T-cell (primary cell): ENCODE measurements at regions not wholly inside any gene's neighbourhood (a gene's known extent, or its start where the extent isn't known, plus 50 kb on each side); places are given as distances from the start of the nearest gene placed in this dataset.

Experiments
- ATAC-seq, 4 experiments: fragments of 200-7000 bp in 3 of 4; fragments of 150-1000 bp in 1 of 4; cut with Tn5 transposase; replicated peaks in 1 of 4; 1 replicate in 3 of 4; 2 replicates in 1 of 4; pipeline ENCODE4 v1.10.0; 2021; ENCODE audit warnings: moderate library complexity in 3 of 4, mild to moderate bottlenecking in 2 of 4, moderate number of reproducible peaks in 1 of 4
- CTCF ChIA-PET, 2 donors: fragments of 300-600 bp; sonication (Branson Sonifier 250); formaldehyde crosslinking; loops; one replicate each; lab custom pipeline; 2022; ENCODE audit warnings: antibody characterized with exemption in 2 of 2; lab: Charles Lee
- POLR2A ChIA-PET, 2 donors: fragments of 300-600 bp; sonication (Branson Sonifier 250); formaldehyde crosslinking; loops; one replicate each; lab custom pipeline; 2022; ENCODE audit warnings: antibody characterized with exemption in 2 of 2; lab: Charles Lee
- DNase-seq, 35 experiments: peaks; one replicate each; pipeline versions ENCODE4 v3.0.0 to v3.0.0-alpha.2; 2013 to 2023
- H3K27ac ChIP-seq: one replicate; pipeline ENCODE4 v1.5.1; 2013; ENCODE audit warnings: low read length
- H3K27me3 ChIP-seq, 2 experiments: replicated peaks in 1 of 2; 1 replicate in 1 of 2; 2 replicates in 1 of 2; pipeline versions ENCODE4 v1.6.1 to v1.7.0; 2013; ENCODE audit warnings: low read length in 1 of 2, mixed read lengths in 1 of 2; ENCODE audit not compliant: control insufficient read depth in 2 of 2, insufficient read depth in 2 of 2; ENCODE audit errors: extremely low read depth in 1 of 2
- H3K36me3 ChIP-seq, 2 donors: 1 replicate in 1 of 2; 2 replicates in 1 of 2; pipeline versions ENCODE4 v1.6.1 to v1.7.0; 2013; ENCODE audit warnings: low read length in 1 of 2; ENCODE audit not compliant: control insufficient read depth in 2 of 2, insufficient read depth in 1 of 2; ENCODE audit errors: extremely low read depth in 1 of 2
- H3K4me1 ChIP-seq, 2 experiments: 1 replicate in 1 of 2; 2 replicates in 1 of 2; pipeline versions ENCODE4 v1.6.1 to v1.7.0; 2013; ENCODE audit warnings: low read length in 2 of 2, mixed read lengths in 1 of 2; ENCODE audit not compliant: insufficient read depth in 2 of 2, control insufficient read depth in 1 of 2; ENCODE audit errors: extremely low read depth in 1 of 2
- H3K4me3 ChIP-seq, 2 donors: 1 replicate in 1 of 2; 2 replicates in 1 of 2; pipeline versions ENCODE4 v1.5.1 to v1.7.0; 2013; ENCODE audit warnings: mild to moderate bottlenecking in 2 of 2, low read length in 1 of 2, moderate library complexity in 1 of 2; ENCODE audit not compliant: control insufficient read depth in 1 of 2; ENCODE audit errors: extremely low read depth in 1 of 2
- H3K9me3 ChIP-seq: 2 replicates; pipeline ENCODE4 v1.7.0; 2013
- H3K27ac Mint-ChIP-seq, 2 donors: one replicate each; pipeline ENCODE4 v1.8.0; 2020 to 2021; ENCODE audit warnings: mild to moderate bottlenecking in 2 of 2, mixed read lengths in 2 of 2
- H3K27me3 Mint-ChIP-seq, 2 donors: one replicate each; pipeline ENCODE4 v1.8.0; 2021 to 2022; ENCODE audit warnings: mixed read lengths in 2 of 2
- H3K36me3 Mint-ChIP-seq: one replicate; pipeline ENCODE4 v1.8.0; 2021; ENCODE audit warnings: mixed read lengths
- H3K4me1 Mint-ChIP-seq, 3 donors: one replicate each; pipeline ENCODE4 v1.8.0; 2020 to 2022; ENCODE audit warnings: mixed read lengths in 3 of 3, mild to moderate bottlenecking in 1 of 3
- H3K4me3 Mint-ChIP-seq, 3 donors: one replicate each; pipeline ENCODE4 v1.8.0; 2020 to 2022; ENCODE audit warnings: mild to moderate bottlenecking in 3 of 3, mixed read lengths in 3 of 3, moderate library complexity in 3 of 3
- H3K9me3 Mint-ChIP-seq, 3 donors: one replicate each; pipeline ENCODE4 v1.8.0; 2020 to 2022; ENCODE audit warnings: mixed read lengths in 3 of 3
- WGBS: methylation state at CpG from one replicate; pipeline ENCODE4 v1.1.5; 2013; ENCODE audit warnings: missing lambda C conversion rate; ENCODE audit not compliant: insufficient coverage; 5-methylcytosine and 5-hydroxymethylcytosine counted together

GRCh38 chrX:36856849-36857248 is 151.3 kb upstream of the FAM47C start:
- no CpG with 5 or more reads among the region's 3 CpGs for WGBS
- peaks cover 1 to 8% of the 10 kb centered on the region in 2 donors for H3K27me3 Mint-ChIP-seq
- Histone ChIP-seq H3K4me1 (no peaks in the 10 kb centered on the region), H3K9me3 (no peaks in the 10 kb centered on the region), H3K36me3 (no peaks in the 10 kb centered on the region), H3K27ac (no peak overlapping the region), H3K4me3 (no peak overlapping the region), H3K27me3 (no peaks in the 10 kb centered on the region)
- no peaks in the 10 kb centered on the region for H3K36me3 Mint-ChIP-seq
- DNase-seq (no peak), ATAC-seq (no peak)
- H3K4me3 Mint-ChIP-seq, result no peak overlapping the region
- no peak overlapping the region for H3K27ac Mint-ChIP-seq
- no peaks in the 10 kb centered on the region for H3K4me1 Mint-ChIP-seq
- ChIA-PET POLR2A (no interaction called here), CTCF (no interaction called here)
- H3K9me3 Mint-ChIP-seq, result no peaks in the 10 kb centered on the region

- H3K27ac Mint-ChIP-seq, result no peak overlapping the region
- no peak overlapping the region for H3K4me3 Mint-ChIP-seq
- DNase-seq (no peak), ATAC-seq (no peak)
- ChIA-PET CTCF (no interaction called here), POLR2A (no interaction called here)
- H3K27me3 Mint-ChIP-seq, result peaks cover 1 to 15% of the 10 kb centered on the region in 2 donors
- Histone ChIP-seq H3K4me3 (no peak overlapping the region), H3K4me1 (no peaks in the 10 kb centered on the region), H3K9me3 (no peaks in the 10 kb centered on the region), H3K27ac (no peak overlapping the region), H3K36me3 (no peaks in the 10 kb centered on the region), H3K27me3 (no peaks in the 10 kb centered on the region)
- H3K9me3 Mint-ChIP-seq, result no peaks in the 10 kb centered on the region
- no CpG with 5 or more reads among the region's 7 CpGs for WGBS
- H3K4me1 Mint-ChIP-seq, result no peaks in the 10 kb centered on the region
- H3K36me3 Mint-ChIP-seq, result no peaks in the 10 kb centered on the region
These were observed 148.9 kb upstream of the FAM47C start for GRCh38 chrX:36859231-36859630.

GRCh38 chrX:36861601-36862000 is 146.6 kb upstream of the FAM47C start:
- Mint-ChIP-seq H3K27ac (no peak overlapping the region), H3K27me3 (peaks cover 0 to 16% of the 10 kb centered on the region in 2 donors), H3K9me3 (no peaks in the 10 kb centered on the region), H3K36me3 (no peaks in the 10 kb centered on the region), H3K4me1 (no peaks in the 10 kb centered on the region), H3K4me3 (no peak overlapping the region)
- CTCF ChIA-PET, result no interaction called here
- Histone ChIP-seq H3K27me3 (no peaks in the 10 kb centered on the region), H3K27ac (no peak overlapping the region), H3K9me3 (no peaks in the 10 kb centered on the region), H3K4me3 (no peak overlapping the region), H3K36me3 (no peaks in the 10 kb centered on the region), H3K4me1 (no peaks in the 10 kb centered on the region)
- ATAC-seq (no peak), DNase-seq (no peak)
- POLR2A ChIA-PET, result no interaction called here

- no peak overlapping the region for H3K4me3 ChIP-seq
- ATAC-seq, result no peak
- no peaks in the 10 kb centered on the region for H3K27me3 ChIP-seq
- POLR2A ChIA-PET, result no interaction called here
- H3K36me3 ChIP-seq, result no peaks in the 10 kb centered on the region
- H3K27me3 Mint-ChIP-seq, result peaks cover 5 to 24% of the 10 kb centered on the region in 2 donors
- no peaks in the 10 kb centered on the region for H3K9me3 ChIP-seq
- H3K27ac ChIP-seq, result no peak overlapping the region
- no CpG with 5 or more reads among the region's 3 CpGs for WGBS
- H3K4me3 Mint-ChIP-seq, result no peak overlapping the region
- H3K4me1 Mint-ChIP-seq, result no peaks in the 10 kb centered on the region
- H3K27ac Mint-ChIP-seq, result no peak overlapping the region
- H3K4me1 ChIP-seq, result no peaks in the 10 kb centered on the region
- DNase-seq, result peak in 1 of 35 experiments; percentile 0
- no peaks in the 10 kb centered on the region for H3K36me3 Mint-ChIP-seq
- no peaks in the 10 kb centered on the region for H3K9me3 Mint-ChIP-seq
- CTCF ChIA-PET, result no interaction called here
These were observed 141.0 kb upstream of the FAM47C start for GRCh38 chrX:36867143-36867542.

GRCh38 chrX:36868592-36868991 is 139.6 kb upstream of the FAM47C start:
- H3K36me3 ChIP-seq, result no peaks in the 10 kb centered on the region
- no CpG with 5 or more reads among the region's 3 CpGs for WGBS
- Mint-ChIP-seq H3K27ac (no peak overlapping the region), H3K4me3 (no peak overlapping the region), H3K9me3 (no peaks in the 10 kb centered on the region), H3K36me3 (no peaks in the 10 kb centered on the region), H3K27me3 (peaks cover 5 to 26% of the 10 kb centered on the region in 2 donors), H3K4me1 (no peaks in the 10 kb centered on the region)
- ChIA-PET CTCF (no interaction called here), POLR2A (no interaction called here)
- no peak overlapping the region for H3K4me3 ChIP-seq
- ATAC-seq, result no peak
- H3K9me3 ChIP-seq, result no peaks in the 10 kb centered on the region
- H3K27ac ChIP-seq, result no peak overlapping the region
- no peak for DNase-seq
- H3K4me1 ChIP-seq, result no peaks in the 10 kb centered on the region
- H3K27me3 ChIP-seq, result no peaks in the 10 kb centered on the region

GRCh38 chrX:36869457-36869856 is 138.7 kb upstream of the FAM47C start:
- CTCF ChIA-PET, result no interaction called here
- POLR2A ChIA-PET, result no interaction called here
- Mint-ChIP-seq H3K4me1 (no peaks in the 10 kb centered on the region), H3K27ac (no peak overlapping the region), H3K27me3 (peaks cover 5 to 22% of the 10 kb centered on the region in 2 donors), H3K36me3 (no peaks in the 10 kb centered on the region), H3K9me3 (no peaks in the 10 kb centered on the region), H3K4me3 (no peak overlapping the region)
- no CpG with 5 or more reads among the region's 2 CpGs for WGBS
- DNase-seq (no peak), ATAC-seq (no peak)
- Histone ChIP-seq H3K9me3 (no peaks in the 10 kb centered on the region), H3K36me3 (no peaks in the 10 kb centered on the region), H3K4me1 (no peaks in the 10 kb centered on the region), H3K4me3 (no peak overlapping the region), H3K27ac (no peak overlapping the region), H3K27me3 (no peaks in the 10 kb centered on the region)

GRCh38 chrX:36897690-36898089 is 110.5 kb upstream of the FAM47C start:
- Mint-ChIP-seq H3K9me3 (peaks cover 0 to 4% (median 0%) of the 10 kb centered on the region in 3 donors), H3K4me3 (no peak overlapping the region), H3K27ac (no peak overlapping the region), H3K4me1 (no peaks in the 10 kb centered on the region), H3K27me3 (peaks cover 0 to 3% of the 10 kb centered on the region in 2 donors), H3K36me3 (no peaks in the 10 kb centered on the region)
- Histone ChIP-seq H3K9me3 (no peaks in the 10 kb centered on the region), H3K4me1 (no peaks in the 10 kb centered on the region), H3K4me3 (no peak overlapping the region), H3K36me3 (no peaks in the 10 kb centered on the region), H3K27me3 (no peaks in the 10 kb centered on the region), H3K27ac (no peak overlapping the region)
- no peak for DNase-seq
- ATAC-seq, result no peak
- POLR2A ChIA-PET, result no interaction called here
- WGBS, result 51% methylated on average over 2 of the region's 3 CpGs
- CTCF ChIA-PET, result no interaction called here
